WTC11 (cell line): ENCODE measurements at regions not wholly inside any gene's neighbourhood (a gene's known extent, or its start where the extent isn't known, plus 50 kb on each side); places are given as distances from the start of the nearest gene placed in this dataset.

ENCODE experiments used
- ATAC-seq: fragments of 200-7000 bp; cut with Tn5 transposase; 2 replicates; pipeline ENCODE4 v1.10.0; 2021; ENCODE audit warnings: mild to moderate bottlenecking, moderate library complexity
- CTCF ChIA-PET: fragments of 300-600 bp; sonication (Branson Sonifier 250); formaldehyde crosslinking; loops from one replicate; lab custom pipeline; 2021; ENCODE audit warnings: antibody characterized with exemption; lab: Charles Lee
- POLR2A ChIA-PET: fragments of 350-600 bp; sonication (Branson Sonifier 250); formaldehyde crosslinking; loops from one replicate; lab custom pipeline; 2021; ENCODE audit warnings: antibody characterized with exemption; lab: Charles Lee
- DNase-seq: peaks from one replicate; pipeline ENCODE4 v3.0.0; 2021; ENCODE audit warnings: low spot score
- H3K27ac Mint-ChIP-seq: 2 replicates; pipeline ENCODE4 v1.8.0; 2021; ENCODE audit warnings: mixed read lengths
- H3K27me3 Mint-ChIP-seq: 2 replicates; pipeline ENCODE4 v1.8.0; 2021; ENCODE audit warnings: low read depth, mild to moderate bottlenecking, moderate library complexity, mixed read lengths
- H3K36me3 Mint-ChIP-seq: 2 replicates; pipeline ENCODE4 v1.8.0; 2021; ENCODE audit warnings: mixed read lengths
- H3K4me1 Mint-ChIP-seq: 2 replicates; pipeline ENCODE4 v1.8.0; 2022; ENCODE audit warnings: mixed read lengths
- H3K4me3 Mint-ChIP-seq: 2 replicates; pipeline ENCODE4 v1.8.0; 2021; ENCODE audit warnings: mild to moderate bottlenecking, moderate library complexity, mixed read lengths
- H3K9me3 Mint-ChIP-seq: 2 replicates; pipeline ENCODE4 v1.8.0; 2021; ENCODE audit warnings: mixed read lengths
- ATF1 ChIP-seq: sonication (generic); formaldehyde crosslinking; IDR thresholded peaks from 2 replicates; pipeline ENCODE4 v1.8.1; 2023; ENCODE audit warnings: mild to moderate bottlenecking, moderate library complexity, missing genetic modification reagents
- EMX1 ChIP-seq: fragments of 250-450 bp; sonication (Bioruptor Pico); IDR thresholded peaks from 2 replicates; pipeline ENCODE4 v1.8.0; 2021; ENCODE audit warnings: mild to moderate bottlenecking
- ETV6 ChIP-seq: sonication (generic); formaldehyde crosslinking; IDR thresholded peaks from 2 replicates; pipeline ENCODE4 v1.8.1; 2022; ENCODE audit warnings: mild to moderate bottlenecking, missing genetic modification reagents
- FOXK1 ChIP-seq: sonication (generic); formaldehyde crosslinking; IDR thresholded peaks from 2 replicates; pipeline ENCODE4 v1.8.0; 2022; ENCODE audit warnings: mild to moderate bottlenecking, moderate library complexity, missing genetic modification reagents
- GTF2I ChIP-seq: fragments of 250-450 bp; sonication (Bioruptor Pico); conservative IDR thresholded peaks from 2 replicates; pipeline ENCODE4 v1.4.0; 2021; ENCODE audit warnings: mild to moderate bottlenecking
- HMGA2 ChIP-seq: fragments of 250-450 bp; sonication (Bioruptor Pico); IDR thresholded peaks from 2 replicates; pipeline ENCODE4 v1.4.0; 2021; ENCODE audit warnings: mild to moderate bottlenecking, moderate library complexity
- MAX ChIP-seq: sonication (generic); formaldehyde crosslinking; IDR thresholded peaks from 2 replicates; pipeline ENCODE4 v1.8.0; 2022; ENCODE audit warnings: mild to moderate bottlenecking, missing genetic modification reagents
- MXD4 ChIP-seq: fragments of 250-450 bp; sonication (Bioruptor Pico); IDR thresholded peaks from 2 replicates; pipeline ENCODE4 v1.8.0; 2021; ENCODE audit warnings: mild to moderate bottlenecking, moderate library complexity, borderline replicate concordance
- NFYB ChIP-seq: sonication (generic); formaldehyde crosslinking; conservative IDR thresholded peaks from 2 replicates; pipeline ENCODE4 v1.8.0; 2022; ENCODE audit warnings: low read depth, missing genetic modification reagents
- SMAD3 ChIP-seq: sonication (generic); formaldehyde crosslinking; IDR thresholded peaks from 2 replicates; pipeline ENCODE4 v1.8.0; 2022; ENCODE audit warnings: missing genetic modification reagents, mild to moderate bottlenecking, borderline replicate concordance
- SP1 ChIP-seq: sonication (generic); formaldehyde crosslinking; conservative IDR thresholded peaks from 2 replicates; pipeline ENCODE4 v1.8.1; 2022; ENCODE audit warnings: missing genetic modification reagents
- TEAD4 ChIP-seq: sonication (generic); formaldehyde crosslinking; IDR thresholded peaks from 2 replicates; pipeline ENCODE4 v1.8.0; 2022; ENCODE audit warnings: mild to moderate bottlenecking, missing genetic modification reagents
- TP53 ChIP-seq: sonication (generic); formaldehyde crosslinking; IDR thresholded peaks from 2 replicates; pipeline ENCODE4 v1.8.1; 2023; ENCODE audit warnings: mild to moderate bottlenecking, missing genetic modification reagents
- USF2 ChIP-seq: sonication (generic); formaldehyde crosslinking; IDR thresholded peaks from 2 replicates; pipeline ENCODE4 v1.8.1; 2023; ENCODE audit warnings: mild to moderate bottlenecking, missing genetic modification reagents, moderate library complexity
- ZNF138 ChIP-seq: sonication (generic); formaldehyde crosslinking; conservative IDR thresholded peaks from 2 replicates; pipeline ENCODE4 v1.8.1; 2022; ENCODE audit warnings: mild to moderate bottlenecking, moderate library complexity, missing genetic modification reagents
- ZNF219 ChIP-seq: sonication (generic); formaldehyde crosslinking; IDR thresholded peaks from 2 replicates; pipeline ENCODE4 v1.8.0; 2023; ENCODE audit warnings: missing genetic modification reagents, mild to moderate bottlenecking, borderline replicate concordance
- ZNF232 ChIP-seq: sonication (generic); formaldehyde crosslinking; IDR thresholded peaks from 2 replicates; pipeline ENCODE4 v1.8.0; 2022; ENCODE audit warnings: mild to moderate bottlenecking, missing genetic modification reagents
- ZNF671 ChIP-seq: fragments of 250-450 bp; sonication (Bioruptor Pico); IDR thresholded peaks from 2 replicates; pipeline ENCODE4 v1.8.0; 2021; ENCODE audit warnings: mild to moderate bottlenecking
- TF ChIP-seq, protein P1 (sequence below): sonication (generic); formaldehyde crosslinking; IDR thresholded peaks from 2 replicates; pipeline ENCODE4 v1.8.0; 2023; ENCODE audit warnings: mild to moderate bottlenecking, missing genetic modification reagents
- TF ChIP-seq, protein P2 (sequence below): sonication (generic); formaldehyde crosslinking; IDR thresholded peaks from 2 replicates; pipeline ENCODE4 v1.8.1; 2023; ENCODE audit warnings: mild to moderate bottlenecking, missing genetic modification reagents
- TF ChIP-seq, protein P3 (sequence below): sonication (generic); formaldehyde crosslinking; IDR thresholded peaks from 2 replicates; pipeline ENCODE4 v1.8.0; 2022; ENCODE audit warnings: mild to moderate bottlenecking, missing genetic modification reagents
- TF ChIP-seq, protein P4 (sequence below): sonication (generic); formaldehyde crosslinking; IDR thresholded peaks from 2 replicates; pipeline ENCODE4 v1.8.1; 2022; ENCODE audit warnings: low read depth, missing genetic modification reagents, borderline replicate concordance
- TF ChIP-seq, protein P5 (sequence below): sonication (generic); formaldehyde crosslinking; IDR thresholded peaks from 2 replicates; pipeline ENCODE4 v1.8.0; 2022; ENCODE audit warnings: mild to moderate bottlenecking, missing genetic modification reagents
- TF ChIP-seq, protein P6 (sequence below): sonication (generic); formaldehyde crosslinking; IDR thresholded peaks from 2 replicates; pipeline ENCODE4 v1.8.1; 2022; ENCODE audit warnings: mild to moderate bottlenecking, missing genetic modification reagents, moderate library complexity, borderline replicate concordance

DNA sequence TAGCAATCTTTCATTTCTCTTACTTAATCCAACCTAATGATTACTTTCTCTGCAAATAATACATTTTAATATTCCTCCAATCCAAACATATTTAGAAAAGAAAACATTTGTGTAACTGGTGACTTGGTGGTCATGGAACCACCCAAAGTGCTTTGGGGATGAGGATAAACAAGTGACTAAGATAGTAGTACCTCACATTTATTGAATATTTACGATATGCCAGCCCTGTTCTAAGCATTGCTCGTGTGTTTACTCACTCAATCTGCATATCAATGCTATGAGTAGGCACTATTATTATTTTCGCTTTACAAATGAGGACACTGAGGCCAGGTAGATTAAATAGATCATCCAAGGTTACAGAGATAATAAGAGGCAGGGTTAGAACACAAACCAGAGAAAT lies 189.5 kb downstream of the SHOX2 start (continued):
- TF ChIP-seq, protein P1, sequence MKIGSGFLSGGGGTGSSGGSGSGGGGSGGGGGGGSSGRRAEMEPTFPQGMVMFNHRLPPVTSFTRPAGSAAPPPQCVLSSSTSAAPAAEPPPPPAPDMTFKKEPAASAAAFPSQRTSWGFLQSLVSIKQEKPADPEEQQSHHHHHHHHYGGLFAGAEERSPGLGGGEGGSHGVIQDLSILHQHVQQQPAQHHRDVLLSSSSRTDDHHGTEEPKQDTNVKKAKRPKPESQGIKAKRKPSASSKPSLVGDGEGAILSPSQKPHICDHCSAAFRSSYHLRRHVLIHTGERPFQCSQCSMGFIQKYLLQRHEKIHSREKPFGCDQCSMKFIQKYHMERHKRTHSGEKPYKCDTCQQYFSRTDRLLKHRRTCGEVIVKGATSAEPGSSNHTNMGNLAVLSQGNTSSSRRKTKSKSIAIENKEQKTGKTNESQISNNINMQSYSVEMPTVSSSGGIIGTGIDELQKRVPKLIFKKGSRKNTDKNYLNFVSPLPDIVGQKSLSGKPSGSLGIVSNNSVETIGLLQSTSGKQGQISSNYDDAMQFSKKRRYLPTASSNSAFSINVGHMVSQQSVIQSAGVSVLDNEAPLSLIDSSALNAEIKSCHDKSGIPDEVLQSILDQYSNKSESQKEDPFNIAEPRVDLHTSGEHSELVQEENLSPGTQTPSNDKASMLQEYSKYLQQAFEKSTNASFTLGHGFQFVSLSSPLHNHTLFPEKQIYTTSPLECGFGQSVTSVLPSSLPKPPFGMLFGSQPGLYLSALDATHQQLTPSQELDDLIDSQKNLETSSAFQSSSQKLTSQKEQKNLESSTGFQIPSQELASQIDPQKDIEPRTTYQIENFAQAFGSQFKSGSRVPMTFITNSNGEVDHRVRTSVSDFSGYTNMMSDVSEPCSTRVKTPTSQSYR, result no peak
- TF ChIP-seq ATF1 (no peak), GTF2I (no peak), HMGA2 (CRISPR knock-in tag) (no peak), TEAD4 (CRISPR knock-in tag) (no peak), FOXK1 (no peak), ZNF219 (CRISPR knock-in tag) (no peak), MXD4 (CRISPR knock-in tag) (no peak)
- TF ChIP-seq, protein P2, sequence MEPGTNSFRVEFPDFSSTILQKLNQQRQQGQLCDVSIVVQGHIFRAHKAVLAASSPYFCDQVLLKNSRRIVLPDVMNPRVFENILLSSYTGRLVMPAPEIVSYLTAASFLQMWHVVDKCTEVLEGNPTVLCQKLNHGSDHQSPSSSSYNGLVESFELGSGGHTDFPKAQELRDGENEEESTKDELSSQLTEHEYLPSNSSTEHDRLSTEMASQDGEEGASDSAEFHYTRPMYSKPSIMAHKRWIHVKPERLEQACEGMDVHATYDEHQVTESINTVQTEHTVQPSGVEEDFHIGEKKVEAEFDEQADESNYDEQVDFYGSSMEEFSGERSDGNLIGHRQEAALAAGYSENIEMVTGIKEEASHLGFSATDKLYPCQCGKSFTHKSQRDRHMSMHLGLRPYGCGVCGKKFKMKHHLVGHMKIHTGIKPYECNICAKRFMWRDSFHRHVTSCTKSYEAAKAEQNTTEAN (CRISPR knock-in tag), result no peak
- TF ChIP-seq, all 79 proteins: peak for 0

DNA sequence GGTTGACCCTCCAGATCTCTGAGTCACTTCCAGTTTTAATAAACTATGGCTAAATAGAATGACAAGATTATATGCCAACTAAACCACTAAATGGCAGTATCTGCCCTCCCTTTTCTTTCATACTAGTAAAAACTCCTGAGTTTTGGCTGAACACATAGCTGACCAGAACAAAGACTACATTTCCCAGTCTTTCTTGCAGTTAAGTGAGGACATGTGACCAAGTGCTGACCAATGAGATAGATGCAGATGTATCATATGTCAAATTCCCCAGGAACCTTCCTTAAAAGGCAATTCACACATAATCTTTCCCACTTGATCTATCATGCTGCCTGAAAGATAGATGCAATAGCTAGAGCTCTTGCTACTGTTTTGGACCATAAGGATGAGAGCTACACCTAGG lies 191.3 kb downstream of the SHOX2 start:
- Mint-ChIP-seq H3K27ac (no peak overlapping the region), H3K27me3 (no peaks in the 10 kb centered on the region), H3K4me1 (peaks cover 19% of the 10 kb centered on the region), H3K9me3 (peaks cover 4% of the 10 kb centered on the region; the same call in 1 of the 2 replicates), H3K4me3 (no peak overlapping the region), H3K36me3 (no peaks in the 10 kb centered on the region)
- CTCF ChIA-PET, result no interaction called here
- DNase-seq (no peak), ATAC-seq (peak; percentile 72)
- TF ChIP-seq, protein P3, sequence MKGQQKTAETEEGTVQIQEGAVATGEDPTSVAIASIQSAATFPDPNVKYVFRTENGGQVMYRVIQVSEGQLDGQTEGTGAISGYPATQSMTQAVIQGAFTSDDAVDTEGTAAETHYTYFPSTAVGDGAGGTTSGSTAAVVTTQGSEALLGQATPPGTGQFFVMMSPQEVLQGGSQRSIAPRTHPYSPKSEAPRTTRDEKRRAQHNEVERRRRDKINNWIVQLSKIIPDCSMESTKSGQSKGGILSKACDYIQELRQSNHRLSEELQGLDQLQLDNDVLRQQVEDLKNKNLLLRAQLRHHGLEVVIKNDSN, result peak; percentile 88
- TF ChIP-seq USF2 (CRISPR knock-in tag) (peak; percentile 92), NFYB (CRISPR knock-in tag) (0 out of 2 replicates have a peak, but pooled peaks have one; percentile 38), MAX (CRISPR knock-in tag) (no peak)
- TF ChIP-seq, protein P4, sequence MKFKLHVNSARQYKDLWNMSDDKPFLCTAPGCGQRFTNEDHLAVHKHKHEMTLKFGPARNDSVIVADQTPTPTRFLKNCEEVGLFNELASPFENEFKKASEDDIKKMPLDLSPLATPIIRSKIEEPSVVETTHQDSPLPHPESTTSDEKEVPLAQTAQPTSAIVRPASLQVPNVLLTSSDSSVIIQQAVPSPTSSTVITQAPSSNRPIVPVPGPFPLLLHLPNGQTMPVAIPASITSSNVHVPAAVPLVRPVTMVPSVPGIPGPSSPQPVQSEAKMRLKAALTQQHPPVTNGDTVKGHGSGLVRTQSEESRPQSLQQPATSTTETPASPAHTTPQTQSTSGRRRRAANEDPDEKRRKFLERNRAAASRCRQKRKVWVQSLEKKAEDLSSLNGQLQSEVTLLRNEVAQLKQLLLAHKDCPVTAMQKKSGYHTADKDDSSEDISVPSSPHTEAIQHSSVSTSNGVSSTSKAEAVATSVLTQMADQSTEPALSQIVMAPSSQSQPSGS (CRISPR knock-in tag), result no peak
- POLR2A ChIA-PET, result no interaction called here

DNA sequence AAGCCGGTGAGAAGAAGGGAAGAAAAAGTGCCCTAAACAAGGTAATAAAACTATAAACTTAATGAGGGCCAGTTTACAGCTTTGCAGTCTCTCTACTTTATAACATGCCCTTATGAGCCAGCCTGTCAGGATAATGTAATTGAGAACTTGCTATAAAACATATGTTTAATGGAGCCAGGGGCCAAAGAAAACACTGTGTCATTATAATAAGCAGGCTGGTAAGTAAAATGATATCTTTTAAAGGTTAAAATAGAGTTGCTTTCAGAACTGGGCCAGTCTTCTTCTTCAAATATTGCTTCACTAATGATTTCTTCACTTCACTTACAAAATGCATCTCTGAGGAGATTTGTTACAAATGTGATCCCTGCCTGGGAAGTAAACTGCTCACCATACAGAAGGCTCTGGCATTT lies 192.5 kb downstream of the SHOX2 start:
- no peak overlapping the region for H3K4me3 Mint-ChIP-seq
- peaks cover 4% of the 10 kb centered on the region; the same call in 1 of the 2 replicates for H3K9me3 Mint-ChIP-seq
- ATAC-seq (no peak), DNase-seq (no peak)
- no peaks in the 10 kb centered on the region for H3K27me3 Mint-ChIP-seq
- ChIA-PET POLR2A (no interaction called here), CTCF (no interaction called here)
- H3K36me3 Mint-ChIP-seq, result no peaks in the 10 kb centered on the region
- H3K4me1 Mint-ChIP-seq, result peaks cover 19% of the 10 kb centered on the region
- no peak overlapping the region for H3K27ac Mint-ChIP-seq
- TF ChIP-seq GTF2I (no peak), TP53 (CRISPR knock-in tag) (no peak), NFYB (CRISPR knock-in tag) (no peak), ZNF671 (no peak), ETV6 (CRISPR knock-in tag) (no peak), EMX1 (CRISPR knock-in tag) (no peak), USF2 (CRISPR knock-in tag) (no peak), SMAD3 (CRISPR knock-in tag) (no peak), SP1 (CRISPR knock-in tag) (no peak), ATF1 (no peak), ZNF138 (CRISPR knock-in tag) (no peak), ZNF232 (no peak)
- TF ChIP-seq, protein P5, sequence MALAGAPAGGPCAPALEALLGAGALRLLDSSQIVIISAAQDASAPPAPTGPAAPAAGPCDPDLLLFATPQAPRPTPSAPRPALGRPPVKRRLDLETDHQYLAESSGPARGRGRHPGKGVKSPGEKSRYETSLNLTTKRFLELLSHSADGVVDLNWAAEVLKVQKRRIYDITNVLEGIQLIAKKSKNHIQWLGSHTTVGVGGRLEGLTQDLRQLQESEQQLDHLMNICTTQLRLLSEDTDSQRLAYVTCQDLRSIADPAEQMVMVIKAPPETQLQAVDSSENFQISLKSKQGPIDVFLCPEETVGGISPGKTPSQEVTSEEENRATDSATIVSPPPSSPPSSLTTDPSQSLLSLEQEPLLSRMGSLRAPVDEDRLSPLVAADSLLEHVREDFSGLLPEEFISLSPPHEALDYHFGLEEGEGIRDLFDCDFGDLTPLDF, result no peak
- TF ChIP-seq, protein P6, sequence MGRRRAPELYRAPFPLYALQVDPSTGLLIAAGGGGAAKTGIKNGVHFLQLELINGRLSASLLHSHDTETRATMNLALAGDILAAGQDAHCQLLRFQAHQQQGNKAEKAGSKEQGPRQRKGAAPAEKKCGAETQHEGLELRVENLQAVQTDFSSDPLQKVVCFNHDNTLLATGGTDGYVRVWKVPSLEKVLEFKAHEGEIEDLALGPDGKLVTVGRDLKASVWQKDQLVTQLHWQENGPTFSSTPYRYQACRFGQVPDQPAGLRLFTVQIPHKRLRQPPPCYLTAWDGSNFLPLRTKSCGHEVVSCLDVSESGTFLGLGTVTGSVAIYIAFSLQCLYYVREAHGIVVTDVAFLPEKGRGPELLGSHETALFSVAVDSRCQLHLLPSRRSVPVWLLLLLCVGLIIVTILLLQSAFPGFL (CRISPR knock-in tag), result no peak
